GM18520 (cell line): ENCODE measurements at regions not wholly inside any gene's neighbourhood (a gene's known extent, or its start where the extent isn't known, plus 50 kb on each side); places are given as distances from the start of the nearest gene placed in this dataset.

Experiments used
- ATAC-seq: cut with Tn5 transposase; IDR thresholded peaks from one replicate; pipeline ENCODE4 v1.9.1; 2021; ENCODE audit not compliant: unreplicated experiment

DNA sequence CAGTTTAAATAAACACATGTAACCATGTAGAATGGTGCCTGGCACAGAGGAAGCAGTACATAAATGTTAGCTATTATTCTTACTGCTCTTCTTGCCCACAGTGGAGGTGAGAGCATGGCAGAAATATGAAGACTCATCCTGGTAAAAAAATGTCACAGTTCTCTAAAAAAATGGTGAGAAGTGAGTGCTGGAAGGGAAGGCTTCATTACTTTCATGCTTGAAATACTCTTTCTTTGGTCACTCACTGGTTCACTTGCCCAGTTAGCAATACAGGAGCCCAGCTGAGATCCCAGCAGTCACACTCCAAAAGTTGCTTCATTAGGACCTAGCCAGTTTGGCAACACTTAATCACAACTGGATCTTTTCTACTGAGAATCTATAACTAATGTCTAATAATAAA, 1017.2 kb downstream of the TUSC7 start:
- no peak for ATAC-seq

DNA sequence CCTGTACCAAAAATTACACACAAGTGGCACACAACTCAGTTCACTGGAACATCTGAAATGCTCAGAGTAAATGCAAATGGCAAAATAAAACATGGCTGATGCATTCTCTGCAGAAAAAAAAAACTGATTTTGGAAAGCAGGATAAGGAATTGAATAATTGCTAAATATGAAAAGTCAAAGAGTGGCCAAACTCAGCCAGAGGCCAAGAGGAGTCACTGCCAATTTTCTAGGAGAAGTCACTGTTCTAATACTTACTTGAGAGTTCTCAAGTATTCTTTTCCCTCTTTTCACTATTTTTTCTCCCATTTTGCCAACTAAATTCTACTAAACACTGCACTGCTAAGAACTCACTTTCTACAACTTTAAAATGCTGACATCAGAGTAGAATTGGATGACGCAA, 1018.6 kb downstream of the TUSC7 start:
- ATAC-seq, result no peak

- no peak for ATAC-seq
Observed at GRCh38 chr3:117734496-117734895, 1024.9 kb downstream of the TUSC7 start.

GRCh38 chr3:117735481-117736101, 1026.0 kb downstream of the TUSC7 start:
- no peak for ATAC-seq

DNA sequence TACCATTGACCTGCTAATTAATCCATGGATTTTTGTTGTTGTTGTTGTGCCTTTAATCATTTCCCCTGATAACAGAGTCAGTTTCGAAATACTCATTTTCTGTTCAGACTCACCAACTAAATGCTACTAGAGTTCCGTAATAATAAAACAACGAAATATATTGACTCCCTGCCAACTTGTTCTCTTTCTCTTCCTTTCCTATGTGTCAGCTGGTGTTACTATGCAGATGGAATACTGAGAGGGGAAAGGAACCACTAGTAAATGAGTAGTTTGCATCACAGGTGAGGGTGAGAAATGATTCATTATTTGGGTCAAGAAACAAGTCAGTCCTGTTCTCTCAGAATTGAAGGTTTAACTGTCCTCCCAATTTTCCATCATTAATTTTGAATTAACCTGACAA, 1027.3 kb downstream of the TUSC7 start:
- ATAC-seq, result no peak

- no peak for ATAC-seq
Observed at GRCh38 chr3:117743993-117744392, 1034.4 kb downstream of the TUSC7 start.

DNA sequence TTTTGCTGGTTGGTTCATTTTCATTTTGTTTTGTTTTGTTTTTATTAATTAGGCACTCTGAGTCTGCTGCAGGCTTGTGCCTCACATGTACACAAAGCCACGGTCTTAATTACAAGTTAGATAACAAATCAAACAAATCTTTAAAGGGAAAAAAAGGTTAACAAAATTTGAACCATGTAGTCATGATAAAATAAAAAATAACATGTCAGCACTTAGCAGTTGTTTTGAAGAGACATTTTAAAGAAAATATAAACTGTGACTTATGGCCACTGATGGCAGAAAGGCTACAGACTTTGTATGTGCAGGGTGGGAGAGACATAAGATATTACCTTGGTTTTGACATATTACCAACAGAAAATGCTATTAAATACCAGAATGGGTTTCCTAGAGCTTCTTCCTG, 1035.4 kb downstream of the TUSC7 start:
- ATAC-seq, result no peak

- no peak for ATAC-seq
Observed at GRCh38 chr3:117745516-117745915, 1035.9 kb downstream of the TUSC7 start.

DNA sequence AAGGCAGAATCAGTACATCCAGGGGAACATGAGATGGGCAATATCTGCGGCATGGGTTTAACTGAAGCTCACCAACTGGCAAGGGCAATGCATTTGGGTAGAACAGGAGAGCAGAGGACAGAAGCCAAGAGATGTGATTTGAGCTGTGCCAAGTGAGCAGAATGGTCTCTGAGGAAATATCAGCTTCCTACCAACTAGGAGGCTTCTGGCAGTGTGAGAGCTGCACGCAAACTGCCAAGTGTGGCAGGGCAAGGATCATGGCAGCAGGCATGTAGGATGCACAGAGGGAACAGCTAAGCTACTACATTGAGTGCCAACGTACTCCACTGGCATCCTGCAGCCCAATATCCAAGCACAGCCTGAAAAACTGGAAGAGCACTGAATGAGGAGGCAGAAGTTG, 1036.5 kb downstream of the TUSC7 start:
- ATAC-seq, result no peak

- no peak for ATAC-seq
Observed at GRCh38 chr3:117748131-117748530, 1038.6 kb downstream of the TUSC7 start.

DNA sequence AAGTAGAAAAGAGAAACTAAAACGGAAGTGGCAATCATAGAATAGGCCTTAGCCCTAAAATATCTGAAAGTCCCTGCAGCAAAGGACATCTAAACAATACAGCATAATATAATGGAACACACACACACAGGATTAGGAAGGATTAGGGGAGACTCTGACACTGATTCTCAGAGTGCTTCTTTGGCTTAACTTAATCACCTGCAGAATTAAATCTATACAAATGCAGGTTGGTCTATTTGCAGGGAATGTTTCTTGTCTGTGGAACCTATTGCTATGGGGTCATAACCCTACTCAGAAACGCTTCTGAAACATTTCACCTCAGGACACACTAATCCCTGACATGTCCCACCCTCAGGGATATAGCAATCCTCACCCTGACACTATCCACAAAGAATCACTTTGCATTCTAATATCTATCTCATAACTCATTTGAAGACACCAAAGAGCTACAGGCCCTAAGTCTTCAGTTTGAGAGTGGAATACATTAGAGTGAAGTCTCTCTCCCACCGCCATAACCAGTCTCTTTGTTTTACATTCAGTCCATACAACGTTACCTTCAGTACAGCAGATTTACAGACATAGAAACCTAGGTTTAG, 1041.2 kb downstream of the TUSC7 start:
- ATAC-seq, result no peak

GRCh38 chr3:117751651-117752050, 1042.1 kb downstream of the TUSC7 start:
- ATAC-seq, result no peak

- no peak for ATAC-seq
Observed at GRCh38 chr3:117752984-117753717, 1043.6 kb downstream of the TUSC7 start.

- ATAC-seq, result no peak
Observed at GRCh38 chr3:117754058-117754457, 1044.5 kb downstream of the TUSC7 start.

- ATAC-seq, result no peak
Observed at GRCh38 chr3:117754841-117755240, 1045.3 kb downstream of the TUSC7 start.

DNA sequence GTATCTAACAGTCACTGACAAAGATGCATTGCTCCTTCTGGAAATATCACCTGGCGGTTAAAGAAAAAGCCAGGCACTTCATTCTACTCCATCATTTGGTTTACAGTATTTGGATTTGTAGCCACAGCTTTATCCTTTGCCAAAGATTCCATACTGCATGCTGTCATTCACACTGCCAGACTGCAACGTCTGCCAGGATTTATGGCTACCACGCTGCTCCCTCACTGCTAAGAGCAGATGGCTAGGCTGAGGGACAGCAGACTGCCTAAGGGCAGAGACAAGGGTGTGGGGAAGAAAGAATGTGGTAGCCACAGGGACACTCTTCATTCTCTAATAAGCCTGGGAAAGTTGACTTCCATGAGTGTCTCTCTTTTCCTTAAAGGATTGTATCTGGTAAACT, 1047.0 kb downstream of the TUSC7 start:
- no peak for ATAC-seq

- no peak for ATAC-seq
Observed at GRCh38 chr3:117761703-117762620, 1052.4 kb downstream of the TUSC7 start.

GRCh38 chr3:117762621-117763037, 1053.0 kb downstream of the TUSC7 start:
- no peak for ATAC-seq

DNA sequence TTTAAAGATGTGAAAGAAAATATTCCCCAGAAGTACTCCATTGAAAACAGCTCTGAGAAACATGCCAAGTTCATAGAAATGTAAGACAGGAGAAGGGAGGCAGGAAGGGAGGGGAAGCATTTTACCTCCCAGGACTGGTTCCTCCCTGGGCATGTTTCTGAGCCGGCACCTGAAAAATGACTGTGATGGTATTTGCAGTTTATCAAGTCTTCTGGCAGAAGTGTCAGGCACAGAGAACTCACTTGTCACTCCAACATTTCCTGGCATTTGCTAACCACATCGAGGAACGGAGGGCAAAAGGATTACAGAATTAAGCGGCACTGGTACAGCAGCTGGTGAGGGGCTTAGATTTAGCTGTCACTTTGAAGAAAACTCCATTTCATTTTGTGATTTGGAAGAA, 1054.0 kb downstream of the TUSC7 start:
- no peak for ATAC-seq

DNA sequence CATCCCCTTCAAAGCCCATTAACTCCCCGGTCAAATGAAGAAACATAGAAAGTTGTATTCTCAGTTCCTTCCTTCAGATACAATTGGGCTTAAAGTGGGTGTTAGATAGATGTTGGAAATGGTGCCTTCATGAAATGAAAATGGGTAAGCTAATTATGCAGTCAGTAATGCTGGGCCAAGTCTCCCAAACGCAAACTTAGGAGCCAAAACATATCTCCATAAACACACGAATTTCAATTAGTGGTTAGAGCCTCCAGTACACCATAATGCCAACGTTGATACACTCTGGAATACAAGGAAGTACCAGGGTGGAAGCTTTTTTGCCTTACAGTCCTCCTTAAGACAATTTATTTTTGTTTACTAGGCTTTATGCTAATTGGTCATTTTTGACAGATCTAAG, 1059.0 kb downstream of the TUSC7 start:
- no peak for ATAC-seq

- no peak for ATAC-seq
Observed at GRCh38 chr3:117774130-117774529, 1064.6 kb downstream of the TUSC7 start.
